Glutamatergic neuron (in vitro differentiated cells): ENCODE measurements at regions not wholly inside any gene's neighbourhood (a gene's known extent, or its start where the extent isn't known, plus 50 kb on each side); places are given as distances from the start of the nearest gene placed in this dataset.

Experiments used
- DNase-seq: peaks from one replicate; pipeline ENCODE4 v3.0.0; 2022
- H3K27ac Mint-ChIP-seq: one replicate; pipeline ENCODE4 v1.8.0; 2020; ENCODE audit warnings: mild to moderate bottlenecking, mixed read lengths, inconsistent platforms; ENCODE audit not compliant: unreplicated experiment
- H3K27me3 Mint-ChIP-seq: one replicate; pipeline ENCODE4 v1.8.0; 2020; ENCODE audit warnings: mild to moderate bottlenecking, moderate library complexity, mixed read lengths, inconsistent platforms; ENCODE audit not compliant: unreplicated experiment
- H3K36me3 Mint-ChIP-seq: one replicate; pipeline ENCODE4 v1.8.0; 2020; ENCODE audit warnings: mild to moderate bottlenecking, mixed read lengths, inconsistent platforms; ENCODE audit not compliant: unreplicated experiment
- H3K4me1 Mint-ChIP-seq: one replicate; pipeline ENCODE4 v1.8.0; 2020; ENCODE audit warnings: mild to moderate bottlenecking, low read depth, mixed read lengths, inconsistent platforms; ENCODE audit not compliant: unreplicated experiment
- H3K4me3 Mint-ChIP-seq: one replicate; pipeline ENCODE4 v1.8.0; 2020; ENCODE audit warnings: mild to moderate bottlenecking, mixed read lengths, inconsistent platforms; ENCODE audit not compliant: unreplicated experiment
- H3K9me3 Mint-ChIP-seq: one replicate; pipeline ENCODE4 v1.8.0; 2020; ENCODE audit warnings: mild to moderate bottlenecking, moderate library complexity, mixed read lengths, inconsistent platforms; ENCODE audit not compliant: unreplicated experiment
- TF ChIP-seq, protein P1 (sequence below): fragments of 200-600 bp; sonication (generic); IDR thresholded peaks from one replicate; pipeline ENCODE4 v1.5.0; 2021; ENCODE audit not compliant: partially characterized antibody, unreplicated experiment

DNA sequence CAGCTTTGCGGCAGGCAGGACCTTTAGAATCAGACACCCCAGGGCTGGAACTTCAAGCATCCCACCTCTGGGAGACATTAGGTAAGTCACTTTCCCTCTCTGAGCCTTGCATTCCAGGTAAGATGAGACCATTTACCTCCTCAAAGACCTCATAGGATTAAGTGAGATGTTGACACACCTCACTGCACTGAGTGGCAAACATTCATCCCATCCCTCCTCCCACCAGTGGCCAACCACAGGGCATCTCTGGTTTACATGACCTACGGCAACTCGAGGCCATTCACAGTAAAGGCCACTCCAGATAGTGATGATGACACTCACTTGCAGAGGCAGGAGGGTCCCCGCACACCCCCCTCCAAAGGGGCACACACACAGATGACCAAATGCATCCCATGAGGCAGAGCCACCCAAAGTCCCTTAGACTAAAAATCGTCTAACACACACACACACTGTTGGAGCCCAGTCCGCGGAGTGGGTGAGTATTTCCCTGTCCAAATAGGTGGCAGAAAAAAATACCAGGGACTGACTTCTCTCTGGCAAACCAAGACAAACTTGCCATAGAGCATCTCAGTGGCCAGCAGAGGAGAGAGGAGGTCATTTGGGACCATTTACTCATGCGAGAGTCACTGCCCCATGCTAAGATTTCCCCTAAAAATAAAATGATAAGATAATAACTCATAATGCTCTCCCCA lies 454.9 kb downstream of the SOX9 start:
- Mint-ChIP-seq H3K27me3 (peaks cover 6% of the 10 kb centered on the region), H3K4me1 (peaks cover 12% of the 10 kb centered on the region), H3K36me3 (no peaks in the 10 kb centered on the region), H3K27ac (no peak overlapping the region), H3K4me3 (no peak overlapping the region), H3K9me3 (peaks cover 3% of the 10 kb centered on the region)
- no peak for DNase-seq
- TF ChIP-seq, protein P1, sequence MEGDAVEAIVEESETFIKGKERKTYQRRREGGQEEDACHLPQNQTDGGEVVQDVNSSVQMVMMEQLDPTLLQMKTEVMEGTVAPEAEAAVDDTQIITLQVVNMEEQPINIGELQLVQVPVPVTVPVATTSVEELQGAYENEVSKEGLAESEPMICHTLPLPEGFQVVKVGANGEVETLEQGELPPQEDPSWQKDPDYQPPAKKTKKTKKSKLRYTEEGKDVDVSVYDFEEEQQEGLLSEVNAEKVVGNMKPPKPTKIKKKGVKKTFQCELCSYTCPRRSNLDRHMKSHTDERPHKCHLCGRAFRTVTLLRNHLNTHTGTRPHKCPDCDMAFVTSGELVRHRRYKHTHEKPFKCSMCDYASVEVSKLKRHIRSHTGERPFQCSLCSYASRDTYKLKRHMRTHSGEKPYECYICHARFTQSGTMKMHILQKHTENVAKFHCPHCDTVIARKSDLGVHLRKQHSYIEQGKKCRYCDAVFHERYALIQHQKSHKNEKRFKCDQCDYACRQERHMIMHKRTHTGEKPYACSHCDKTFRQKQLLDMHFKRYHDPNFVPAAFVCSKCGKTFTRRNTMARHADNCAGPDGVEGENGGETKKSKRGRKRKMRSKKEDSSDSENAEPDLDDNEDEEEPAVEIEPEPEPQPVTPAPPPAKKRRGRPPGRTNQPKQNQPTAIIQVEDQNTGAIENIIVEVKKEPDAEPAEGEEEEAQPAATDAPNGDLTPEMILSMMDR = no peak

DNA sequence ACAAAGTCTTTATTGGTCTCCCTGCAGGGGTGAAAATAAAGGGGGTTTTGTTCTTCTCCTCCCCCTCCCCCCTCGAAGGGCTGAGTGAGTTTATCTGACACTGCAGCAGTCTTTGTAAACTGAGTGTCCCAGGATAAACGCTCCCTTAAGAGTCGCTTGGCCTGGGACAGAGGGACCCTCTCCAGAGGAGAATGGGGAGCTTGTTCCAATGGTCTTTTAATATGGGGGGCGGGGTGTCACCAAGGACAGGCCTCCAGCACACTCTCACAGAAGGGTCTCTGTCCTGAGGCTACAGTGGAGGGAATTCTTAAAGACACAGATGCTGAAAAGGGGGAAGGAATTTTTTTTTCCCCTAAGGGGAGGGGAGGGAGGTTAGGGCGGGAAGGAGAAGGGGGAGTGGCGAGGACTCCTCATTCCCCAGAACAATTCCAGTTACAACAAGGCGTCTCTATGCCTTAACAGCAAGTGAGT lies 455.5 kb downstream of the SOX9 start:
- DNase-seq = no peak
- H3K4me3 Mint-ChIP-seq = no peak overlapping the region
- TF ChIP-seq, protein P1 = no peak
- H3K36me3 Mint-ChIP-seq = peaks cover under 1% of the 10 kb centered on the region
- peaks cover 3% of the 10 kb centered on the region for H3K9me3 Mint-ChIP-seq
- no peak overlapping the region for H3K27ac Mint-ChIP-seq
- H3K4me1 Mint-ChIP-seq = peaks cover 12% of the 10 kb centered on the region
- peaks cover 6% of the 10 kb centered on the region for H3K27me3 Mint-ChIP-seq

DNA sequence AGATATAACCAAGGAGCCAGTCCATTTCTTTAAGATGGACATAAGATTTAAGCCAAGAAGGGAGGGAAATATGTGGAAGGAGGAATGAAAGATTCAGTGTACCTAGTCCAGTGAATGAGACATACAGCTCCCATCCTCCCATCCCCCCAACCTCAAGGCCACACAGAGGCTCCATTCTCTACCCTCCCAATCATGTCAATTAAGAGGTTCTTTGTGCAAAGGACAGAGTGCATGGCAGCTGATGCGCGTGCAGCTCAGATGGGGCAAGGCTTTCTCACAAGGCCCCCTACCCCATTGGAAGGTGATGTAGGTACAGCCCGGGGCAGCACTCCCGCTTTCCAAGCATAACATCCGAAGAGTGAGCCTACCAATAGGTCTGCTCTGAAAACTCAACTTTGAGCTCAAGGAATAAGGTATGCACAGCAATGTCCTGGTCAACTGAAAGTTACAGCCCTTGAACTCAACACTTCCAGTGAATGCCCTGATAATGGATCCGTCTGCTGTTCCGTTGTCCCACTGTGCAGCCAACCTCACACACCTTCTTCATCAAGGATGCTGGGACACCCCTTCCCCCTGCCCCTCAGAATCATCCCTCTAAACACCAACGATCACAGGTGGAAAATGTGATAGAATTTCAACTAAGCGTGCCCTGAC lies 458.1 kb downstream of the SOX9 start:
- no peak for DNase-seq
- Mint-ChIP-seq H3K36me3 (peaks cover 5% of the 10 kb centered on the region), H3K9me3 (peaks cover 5% of the 10 kb centered on the region), H3K27me3 (peaks cover 4% of the 10 kb centered on the region), H3K4me1 (peaks cover 7% of the 10 kb centered on the region), H3K27ac (no peak overlapping the region), H3K4me3 (no peak overlapping the region)
- TF ChIP-seq, protein P1 = no peak

DNA sequence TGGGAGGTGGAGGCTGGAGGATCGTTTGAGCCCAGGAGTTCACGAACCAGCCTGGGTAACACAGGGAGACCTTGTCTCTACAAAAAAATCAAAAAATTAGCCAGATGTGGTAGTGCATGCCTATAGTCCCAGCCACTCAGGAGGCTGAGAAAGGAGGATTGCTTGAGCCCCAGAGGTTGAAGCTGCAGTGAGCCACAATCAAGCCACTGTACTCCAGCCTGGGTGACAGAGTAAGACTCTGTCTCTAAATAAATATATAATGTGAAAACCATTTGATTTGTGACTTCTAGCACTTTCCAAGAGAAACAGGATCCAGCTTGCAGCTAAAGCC lies 459.1 kb downstream of the SOX9 start:
- H3K4me1 Mint-ChIP-seq = peaks cover 7% of the 10 kb centered on the region
- H3K36me3 Mint-ChIP-seq = peaks cover 5% of the 10 kb centered on the region
- H3K27me3 Mint-ChIP-seq = no peaks in the 10 kb centered on the region
- H3K9me3 Mint-ChIP-seq = peaks cover 3% of the 10 kb centered on the region
- TF ChIP-seq, protein P1 = no peak
- no peak overlapping the region for H3K4me3 Mint-ChIP-seq
- no peak for DNase-seq
- H3K27ac Mint-ChIP-seq = no peak overlapping the region

DNA sequence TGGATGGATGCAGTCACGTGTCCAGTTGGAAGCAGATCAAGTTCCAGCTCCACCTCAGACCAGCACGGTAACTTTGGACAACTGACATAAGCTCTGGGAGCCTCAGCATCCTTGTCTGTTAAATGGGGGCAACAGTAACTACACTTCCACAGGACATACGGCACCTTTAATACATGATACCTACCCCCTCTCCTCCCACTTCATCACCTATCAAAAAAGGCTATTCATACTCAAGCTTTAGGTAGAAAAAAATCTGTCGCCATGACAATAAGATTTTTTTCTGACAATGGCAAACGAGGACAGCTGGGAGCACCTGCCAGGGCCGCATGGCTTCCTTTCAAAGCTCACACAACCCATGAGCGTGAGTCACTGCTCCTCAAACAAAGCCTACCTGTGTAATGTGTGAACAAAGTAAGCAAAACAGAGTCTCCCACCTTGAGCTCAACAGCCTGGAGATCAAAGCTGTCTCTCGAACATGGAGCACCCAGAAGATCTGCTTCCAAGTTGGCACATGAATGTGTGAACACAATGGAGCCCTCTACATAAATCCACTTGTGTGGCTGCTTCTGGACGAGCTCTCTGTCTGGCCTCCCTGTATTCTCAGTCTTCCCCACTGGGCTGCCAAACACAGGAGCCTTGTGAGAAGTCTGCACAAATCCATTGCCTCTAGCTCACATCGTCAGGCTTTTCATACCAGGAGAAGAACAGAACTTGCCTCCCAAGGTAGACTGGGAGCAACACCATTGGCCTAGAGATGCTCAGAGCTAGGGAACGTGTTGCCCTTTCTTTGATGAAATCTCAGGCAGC lies 459.7 kb downstream of the SOX9 start:
- H3K4me3 Mint-ChIP-seq = no peak overlapping the region
- peaks cover 7% of the 10 kb centered on the region for H3K4me1 Mint-ChIP-seq
- no peak for DNase-seq
- no peaks in the 10 kb centered on the region for H3K27me3 Mint-ChIP-seq
- peaks cover 5% of the 10 kb centered on the region for H3K36me3 Mint-ChIP-seq
- peaks cover 3% of the 10 kb centered on the region for H3K9me3 Mint-ChIP-seq
- TF ChIP-seq, protein P1 = no peak
- no peak overlapping the region for H3K27ac Mint-ChIP-seq
